PC-9 (cell line): ENCODE measurements at regions not wholly inside any gene's neighbourhood (a gene's known extent, or its start where the extent isn't known, plus 50 kb on each side); places are given as distances from the start of the nearest gene placed in this dataset.

Experiments used
- BruUV-seq: library from RNA; stranded (reverse); fragments of 400-500 nt; replicated peaks from 2 replicates; lab custom pipeline; 2021; lab: Mats Ljungman, UMichigan
- CTCF ChIA-PET: fragments of 300-600 bp; sonication (Branson Sonifier 250); formaldehyde crosslinking; loops from one replicate; lab custom pipeline; 2022; ENCODE audit warnings: antibody characterized with exemption; lab: Charles Lee
- POLR2A ChIA-PET: fragments of 300-600 bp; sonication (Branson Sonifier 250); formaldehyde crosslinking; loops from one replicate; lab custom pipeline; 2022; ENCODE audit warnings: antibody characterized with exemption; ENCODE audit not compliant: unreplicated experiment; lab: Charles Lee
- DNase-seq, 2 experiments: peaks; one replicate each; pipeline versions ENCODE4 v3.0.0 to v3.0.0-alpha.2; 2015 to 2022; ENCODE audit warnings: mixed read lengths in 1 of 2
- H2AFZ ChIP-seq: fragments of 200-600 bp; sonication (generic); 2 replicates; pipeline ENCODE4 v1.8.1; 2017; ENCODE audit warnings: antibody characterized with exemption
- H3F3A ChIP-seq: fragments of 200-600 bp; sonication (generic); 2 replicates; pipeline ENCODE4 v1.8.1; 2017; ENCODE audit warnings: antibody characterized with exemption, mild to moderate bottlenecking, low read depth; ENCODE audit not compliant: insufficient read depth
- H3K27ac ChIP-seq: fragments of 200-600 bp; sonication (generic); 2 replicates; pipeline ENCODE4 v1.6.1; 2016; ENCODE audit warnings: mixed run types
- H3K27me3 ChIP-seq: fragments of 200-600 bp; sonication (generic); 2 replicates; pipeline ENCODE4 v1.6.1; 2016; ENCODE audit warnings: low read depth, mixed run types; ENCODE audit not compliant: insufficient read depth
- H3K36me3 ChIP-seq: fragments of 200-600 bp; sonication (generic); 2 replicates; pipeline ENCODE4 v1.6.1; 2016; ENCODE audit warnings: low read depth, mixed run types
- H3K4me1 ChIP-seq: fragments of 200-600 bp; sonication (generic); replicated peaks from 2 replicates; pipeline ENCODE4 v1.6.1; 2016; ENCODE audit warnings: mixed run types; ENCODE audit not compliant: insufficient read depth
- H3K4me2 ChIP-seq: fragments of 200-600 bp; sonication (generic); 2 replicates; pipeline ENCODE4 v1.6.1; 2017; ENCODE audit warnings: mixed run types
- H3K4me3 ChIP-seq: fragments of 200-600 bp; sonication (generic); 2 replicates; pipeline ENCODE4 v1.6.1; 2016; ENCODE audit warnings: mixed run types
- H3K79me2 ChIP-seq: fragments of 200-600 bp; sonication (generic); 2 replicates; pipeline ENCODE4 v1.6.1; 2017; ENCODE audit warnings: low read depth, mixed run types
- H3K9me2 ChIP-seq: fragments of 200-600 bp; sonication (generic); 2 replicates; pipeline ENCODE4 v1.8.1; 2017; ENCODE audit warnings: mild to moderate bottlenecking; ENCODE audit not compliant: insufficient read depth
- H3K9me3 ChIP-seq: fragments of 200-600 bp; sonication (generic); 2 replicates; pipeline ENCODE4 v1.8.1; 2016; ENCODE audit warnings: low read depth; ENCODE audit not compliant: insufficient read depth
- H4K20me1 ChIP-seq: fragments of 200-600 bp; sonication (generic); 2 replicates; pipeline ENCODE4 v1.8.1; 2017; ENCODE audit not compliant: insufficient read depth
- CTCF ChIP-seq: fragments of 200-600 bp; sonication (generic); conservative IDR thresholded peaks from 2 replicates; pipeline ENCODE4 v1.6.1; 2017; ENCODE audit warnings: mixed run types, antibody characterized with exemption, mild to moderate bottlenecking, moderate library complexity
- EZH2 ChIP-seq: fragments of 200-600 bp; sonication (generic); IDR thresholded peaks from 2 replicates; pipeline ENCODE4 v1.8.0; 2017; ENCODE audit warnings: antibody characterized with exemption, low read depth
- intact Hi-C: fragments of 100-400 bp; cut with micrococcal nuclease; formaldehyde crosslinking; loops from one replicate; pipeline ENCODE4 v1.10.0; 2022; ENCODE audit not compliant: unreplicated experiment

DNA sequence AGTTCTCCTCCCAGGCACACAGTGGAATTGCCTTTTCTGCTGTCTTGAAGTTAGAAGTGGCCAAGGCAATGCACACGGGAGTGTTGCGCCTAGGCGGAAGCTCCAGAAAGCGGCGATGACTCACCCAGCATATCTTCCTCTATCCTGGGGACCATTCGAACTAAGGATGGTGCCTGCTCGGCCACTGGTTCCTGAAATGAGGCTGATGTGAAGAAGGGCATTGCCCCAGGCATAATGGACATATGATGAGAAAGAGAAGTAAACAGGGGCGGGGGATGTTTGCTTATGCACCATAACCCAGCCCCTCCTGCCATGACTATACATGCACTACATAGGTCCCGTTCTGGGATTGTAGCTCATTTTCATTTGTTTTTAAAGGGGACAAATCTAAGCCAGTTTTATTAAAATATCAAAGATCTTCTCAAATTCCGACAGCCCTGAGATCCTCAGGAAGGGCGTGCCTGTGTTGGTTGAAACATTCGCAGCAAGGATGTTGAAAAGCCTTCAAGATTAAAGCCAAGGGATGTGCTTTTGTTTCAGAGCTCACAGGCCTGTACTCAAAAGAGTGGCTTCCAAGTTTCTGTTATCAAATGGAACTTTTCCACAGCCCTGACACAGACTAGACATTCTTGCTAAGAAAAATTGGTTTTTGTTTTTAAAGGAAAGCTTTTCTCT is 218.5 kb downstream of the LY86 start:
- H3K4me1 ChIP-seq, result peaks cover 48% of the 10 kb centered on the region
- BruUV-seq, result no TSS peak

GRCh38 chr6:6808343-6808742 is 219.8 kb downstream of the LY86 start:
- Histone ChIP-seq H2AFZ (no peak overlapping the region), H3K27ac (no peak overlapping the region), H3F3A (peaks cover 37% of the 10 kb centered on the region), H3K4me2 (no peak overlapping the region), H3K4me1 (peaks cover 43% of the 10 kb centered on the region), H3K79me2 (no peaks in the 10 kb centered on the region), H3K9me3 (no peaks in the 10 kb centered on the region), H3K4me3 (no peak overlapping the region), H3K27me3 (no peaks in the 10 kb centered on the region), H3K36me3 (no peaks in the 10 kb centered on the region), H3K9me2 (no peaks in the 10 kb centered on the region), H4K20me1 (no peaks in the 10 kb centered on the region)
- ChIA-PET POLR2A (no interaction called here), CTCF (no interaction called here)
- no peak for TF ChIP-seq EZH2
- no peak for TF ChIP-seq CTCF
- no TSS peak for BruUV-seq
- DNase-seq, result no peak
- intact Hi-C loops, result no loop called here

More for the DNA sequence above, 218.5 kb downstream of the LY86 start:
- Histone ChIP-seq H3K4me2 (no peak overlapping the region), H3K4me3 (no peak overlapping the region), H3K36me3 (no peaks in the 10 kb centered on the region), H3K27ac (no peak overlapping the region), H4K20me1 (no peaks in the 10 kb centered on the region), H3F3A (peaks cover 38% of the 10 kb centered on the region), H3K9me3 (no peaks in the 10 kb centered on the region), H3K9me2 (no peaks in the 10 kb centered on the region), H3K27me3 (no peaks in the 10 kb centered on the region), H3K79me2 (no peaks in the 10 kb centered on the region), H2AFZ (no peak overlapping the region)
- intact Hi-C loops, result no loop called here
- CTCF ChIA-PET, result interaction anchor here (0.6 kb wide), 1 partner anchor 13 kb away, joined by 3 read pairs; no protein-coding TSS in a partner anchor
- DNase-seq, result peak in 1 of 2 experiments; percentile 62
- TF ChIP-seq EZH2 (no peak), CTCF (no peak)
- POLR2A ChIA-PET, result interaction anchor here (1.0 kb wide), 1 partner anchor 299 kb away, joined by 3 read pairs; no protein-coding TSS in a partner anchor

DNA sequence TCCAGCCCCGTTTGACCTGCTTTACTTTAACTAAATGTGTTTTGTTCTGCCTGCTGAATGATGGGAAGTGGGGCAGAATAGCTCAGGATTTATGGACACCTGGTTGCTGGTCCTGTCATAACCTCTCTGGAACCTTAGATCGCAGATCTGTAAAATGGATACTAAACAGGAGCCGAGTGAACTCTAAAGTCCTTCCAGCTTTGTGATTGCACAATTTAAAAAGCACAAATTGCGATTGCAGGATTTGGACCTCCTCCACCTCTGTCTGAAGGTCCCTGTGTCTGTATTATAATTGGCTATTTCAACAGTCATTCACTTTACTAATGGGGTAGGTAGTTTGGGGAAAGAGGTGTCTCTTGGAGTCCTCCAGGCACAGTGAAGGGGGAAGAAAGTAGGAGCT is 220.4 kb downstream of the LY86 start:
- Histone ChIP-seq H3K9me2 (no peaks in the 10 kb centered on the region), H3K36me3 (no peaks in the 10 kb centered on the region), H3K27me3 (no peaks in the 10 kb centered on the region), H3F3A (peaks cover 34% of the 10 kb centered on the region), H2AFZ (no peak overlapping the region), H3K79me2 (no peaks in the 10 kb centered on the region), H3K4me3 (no peak overlapping the region), H3K4me2 (no peak overlapping the region), H3K4me1 (peaks cover 40% of the 10 kb centered on the region), H3K9me3 (no peaks in the 10 kb centered on the region), H3K27ac (no peak overlapping the region), H4K20me1 (no peaks in the 10 kb centered on the region)
- no peak for DNase-seq
- no TSS peak for BruUV-seq
- TF ChIP-seq CTCF, result no peak
- no peak for TF ChIP-seq EZH2
- ChIA-PET POLR2A (no interaction called here), CTCF (no interaction called here)
- intact Hi-C loops, result no loop called here
